ENCODE measurements at regions not wholly inside any gene's neighbourhood (a gene's known extent, or its start where the extent isn't known, plus 50 kb on each side); places are given as distances from the start of the nearest gene placed in this dataset.

DNA sequence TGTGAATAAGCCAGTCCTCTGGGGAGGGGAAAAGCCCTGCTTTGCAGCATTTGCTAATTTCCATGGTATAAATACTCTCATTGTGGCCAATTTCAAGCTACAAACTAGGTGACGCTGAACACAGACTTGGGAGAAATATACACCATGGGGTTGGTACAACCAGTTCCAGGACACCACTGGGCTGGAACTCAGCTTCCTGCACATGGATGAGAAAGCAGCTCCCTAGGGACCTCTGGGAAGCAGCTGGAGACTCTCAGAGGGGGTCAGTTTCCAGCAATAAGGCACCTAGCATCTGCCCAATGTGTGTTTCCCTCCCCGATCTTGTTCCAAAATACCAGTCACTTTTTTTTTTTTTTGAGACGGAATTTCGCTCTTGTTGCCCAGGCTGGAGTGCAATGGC lies 56.8 kb upstream of the WDR11 start:
- TF ChIP-seq EZH2 (IDR thresholded peaks at IDR 0.05; ENCODE audit: low read length) = no peak
- TF ChIP-seq CTCF (optimal IDR thresholded peaks at IDR 0.05 in 1 of 3, IDR thresholded peaks at IDR 0.05 in 1 of 3, conservative IDR thresholded peaks at IDR 0.05 in 1 of 3; ENCODE audit: extremely low read depth in 1 of 3, insufficient read depth in 2 of 3, low read length in 3 of 3) = no peak
